HUDEP-2 (cell line): ENCODE measurements at regions not wholly inside any gene's neighbourhood (a gene's known extent, or its start where the extent isn't known, plus 50 kb on each side); places are given as distances from the start of the nearest gene placed in this dataset.
"Not testable (repeated sequence)": the region's sequence is repeated elsewhere in the genome, so short reads cannot be mapped to it uniquely, and the experiment has no call there.

Experiments used
- DNase-seq, 76 experiments: peaks; one replicate each; lab custom pipeline; 2025; ENCODE audit not compliant: unreplicated experiment in 76 of 76; lab: John Stamatoyannopoulos, UW

- DNase-seq = no peak
These were observed 579.0 kb upstream of the ADAMTS5 start for GRCh38 chr21:27545754-27546349.

GRCh38 chr21:27542126-27542525 is 575.2 kb upstream of the ADAMTS5 start:
- DNase-seq = not testable (repeated sequence)

DNA sequence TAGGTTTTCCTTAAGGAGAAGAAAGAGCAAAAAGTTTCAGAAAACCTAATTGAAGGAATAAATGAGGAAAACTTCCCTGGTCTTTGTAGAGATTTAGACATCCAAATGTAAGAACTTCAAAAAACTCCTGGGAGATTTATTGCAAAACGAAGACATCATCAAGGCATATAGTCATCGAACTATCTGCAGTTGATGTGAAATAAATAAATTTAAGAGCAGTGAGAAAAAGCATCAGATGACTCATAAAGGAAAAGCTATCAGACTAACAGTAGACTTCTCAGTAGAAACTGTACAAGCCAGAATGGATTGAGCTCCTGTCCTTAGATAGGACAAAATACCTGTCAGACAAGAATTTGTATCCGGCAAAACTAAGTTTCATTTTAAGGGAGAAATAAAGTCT is 569.4 kb upstream of the ADAMTS5 start:
- no peak for DNase-seq

- no peak for DNase-seq
These were observed 568.3 kb upstream of the ADAMTS5 start for GRCh38 chr21:27535188-27535587.

GRCh38 chr21:27534206-27534605 is 567.3 kb upstream of the ADAMTS5 start:
- no peak for DNase-seq

- no peak for DNase-seq
These were observed 565.2 kb upstream of the ADAMTS5 start for GRCh38 chr21:27532076-27532475.

GRCh38 chr21:27528697-27529096 is 561.8 kb upstream of the ADAMTS5 start:
- no peak for DNase-seq

GRCh38 chr21:27526451-27526850 is 559.6 kb upstream of the ADAMTS5 start:
- DNase-seq = no peak

- no peak for DNase-seq
These were observed 558.9 kb upstream of the ADAMTS5 start for GRCh38 chr21:27525780-27526179.

GRCh38 chr21:27519361-27519760 is 552.5 kb upstream of the ADAMTS5 start:
- no peak for DNase-seq

GRCh38 chr21:27517177-27517576 is 550.3 kb upstream of the ADAMTS5 start:
- not testable (repeated sequence) for DNase-seq

DNA sequence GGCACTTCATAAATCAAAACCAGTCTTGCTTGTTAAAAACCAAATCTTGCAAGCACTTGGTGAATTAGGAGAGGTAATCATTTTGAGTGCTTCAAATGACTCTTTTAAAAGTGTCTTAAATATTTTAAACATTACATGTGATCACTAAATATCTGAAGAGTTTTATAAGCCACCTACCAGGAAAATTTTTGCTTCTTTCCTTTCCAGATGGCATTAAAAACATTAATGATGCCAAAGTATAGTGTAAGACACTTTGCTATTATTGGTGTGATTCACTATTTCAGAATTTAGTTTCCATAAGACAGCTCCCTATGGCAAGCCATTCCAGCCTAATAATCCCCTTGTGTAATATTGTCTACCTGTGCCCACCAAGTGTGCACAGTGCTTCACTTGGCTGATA is 548.8 kb upstream of the ADAMTS5 start:
- no peak for DNase-seq

GRCh38 chr21:27513825-27514224 is 546.9 kb upstream of the ADAMTS5 start:
- no peak for DNase-seq

- no peak for DNase-seq
These were observed 546.1 kb upstream of the ADAMTS5 start for GRCh38 chr21:27513016-27513415.

GRCh38 chr21:27511233-27511632 is 544.3 kb upstream of the ADAMTS5 start:
- DNase-seq = no peak

DNA sequence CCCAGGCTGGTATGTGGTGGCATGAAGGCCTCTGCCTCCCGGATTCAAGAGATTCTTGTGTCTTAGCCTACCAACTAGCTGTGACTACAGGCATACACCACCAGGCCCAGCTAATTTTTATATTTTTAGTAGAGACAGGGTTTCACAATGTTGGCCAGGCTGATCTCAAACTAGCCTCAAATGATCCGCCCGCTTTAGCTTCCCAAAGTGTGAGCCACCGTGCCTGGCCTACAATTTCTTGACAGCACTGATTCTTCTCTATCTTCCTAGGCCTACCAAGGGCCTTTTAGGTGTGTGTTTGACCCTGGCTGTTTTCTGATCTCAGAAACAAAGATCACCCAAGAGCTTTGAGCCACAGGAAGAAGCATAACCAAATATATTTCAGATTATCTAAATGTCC is 540.8 kb upstream of the ADAMTS5 start:
- no peak for DNase-seq

- DNase-seq = no peak
These were observed 538.6 kb upstream of the ADAMTS5 start for GRCh38 chr21:27505516-27505915.

GRCh38 chr21:27502801-27503200 is 535.9 kb upstream of the ADAMTS5 start:
- no peak for DNase-seq

- no peak for DNase-seq
These were observed 531.1 kb upstream of the ADAMTS5 start for GRCh38 chr21:27498025-27498424.

- DNase-seq = no peak
These were observed 528.9 kb upstream of the ADAMTS5 start for GRCh38 chr21:27495836-27496235.

- DNase-seq = no peak
These were observed 526.7 kb upstream of the ADAMTS5 start for GRCh38 chr21:27493542-27493941.

DNA sequence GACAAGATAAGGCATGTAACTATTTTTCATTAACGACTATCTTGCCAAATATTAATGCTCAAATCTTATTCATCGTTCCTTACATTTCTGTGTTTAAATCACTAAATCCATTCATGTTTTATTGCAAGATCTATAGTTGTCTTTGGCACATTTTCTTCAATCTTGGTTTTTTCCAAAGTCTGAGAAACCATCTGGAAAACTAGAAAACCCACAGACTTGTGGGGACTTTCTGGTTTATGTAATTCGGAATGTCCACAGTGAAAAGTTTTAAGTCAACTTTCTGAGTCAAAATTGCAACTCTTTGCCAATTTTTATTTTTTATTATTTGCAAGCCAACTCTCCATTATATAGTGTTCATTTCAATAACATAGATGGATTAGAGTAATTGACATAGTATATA is 520.8 kb upstream of the ADAMTS5 start:
- no peak for DNase-seq

DNA sequence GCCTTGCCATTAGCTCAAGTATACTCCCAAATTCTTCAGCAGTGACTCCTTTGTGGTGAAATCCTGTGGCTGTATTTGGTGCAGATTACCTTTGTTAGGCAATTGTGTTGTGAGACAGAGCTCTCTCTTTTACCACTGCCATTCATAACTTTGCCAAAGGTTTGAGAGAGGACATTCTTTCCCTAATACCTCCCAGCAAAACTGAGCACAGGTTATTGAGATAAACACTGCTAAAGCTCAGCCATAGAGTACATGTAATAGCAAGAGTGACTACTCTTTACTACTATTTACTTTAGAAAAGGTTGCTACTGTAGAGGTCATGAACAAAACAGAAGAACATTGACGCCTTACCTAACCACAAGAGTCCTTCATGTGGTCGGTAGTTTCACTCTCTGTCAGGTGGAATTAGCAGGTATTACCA is 514.0 kb upstream of the ADAMTS5 start:
- DNase-seq = no peak
